Globus pallidus (tissue), 1 donor: ENCODE measurements at regions not wholly inside any gene's neighbourhood (a gene's known extent, or its start where the extent isn't known, plus 50 kb on each side); places are given as distances from the start of the nearest gene placed in this dataset.
"Not testable (repeated sequence)": the region's sequence is repeated elsewhere in the genome, so short reads cannot be mapped to it uniquely, and the experiment has no call there.

ENCODE experiments used
- DNase-seq: peaks from one replicate; pipeline ENCODE4 v3.0.0-alpha.2; 2015; ENCODE audit warnings: low spot score

GRCh38 chr11:109043315-109043714 lies 378.4 kb downstream of the DDX10 start:
- no peak for DNase-seq

DNA sequence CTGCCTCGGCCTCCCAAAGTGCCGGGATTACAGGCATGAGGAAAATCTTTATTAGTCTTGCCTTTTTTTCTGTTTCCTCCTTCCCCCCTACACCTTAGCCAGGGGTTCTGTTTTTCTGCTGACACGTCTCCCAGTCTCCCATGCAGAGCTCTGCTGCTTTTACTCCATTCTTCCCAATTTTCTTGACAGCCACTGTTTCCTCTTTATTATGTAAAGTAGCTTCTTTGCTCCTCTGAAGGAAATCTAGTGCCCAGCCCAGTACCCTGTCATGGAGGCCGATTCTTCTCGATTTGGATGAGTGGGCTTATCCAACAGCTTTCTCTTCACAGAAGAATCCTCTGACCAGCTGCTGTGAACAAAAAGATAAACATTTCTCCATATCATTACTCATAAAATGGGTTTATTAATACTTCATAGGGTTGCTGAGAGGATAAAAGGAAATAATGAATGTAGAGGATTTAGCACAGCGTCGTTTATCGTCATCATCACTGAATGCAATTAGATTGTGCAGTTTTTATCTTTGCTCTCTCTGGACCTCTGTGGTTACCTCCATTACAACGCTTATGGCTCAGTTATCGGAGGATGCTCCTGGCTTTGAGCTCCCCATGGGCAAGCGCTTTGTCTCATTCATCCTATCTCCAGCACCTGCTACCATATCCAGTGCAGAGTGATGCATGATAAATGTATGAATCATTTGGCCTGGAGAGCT lies 375.6 kb upstream of the C11orf87 start:
- DNase-seq: no peak

- no peak for DNase-seq
Measured at GRCh38 chr11:109048098-109048497, 373.9 kb upstream of the C11orf87 start.

DNA sequence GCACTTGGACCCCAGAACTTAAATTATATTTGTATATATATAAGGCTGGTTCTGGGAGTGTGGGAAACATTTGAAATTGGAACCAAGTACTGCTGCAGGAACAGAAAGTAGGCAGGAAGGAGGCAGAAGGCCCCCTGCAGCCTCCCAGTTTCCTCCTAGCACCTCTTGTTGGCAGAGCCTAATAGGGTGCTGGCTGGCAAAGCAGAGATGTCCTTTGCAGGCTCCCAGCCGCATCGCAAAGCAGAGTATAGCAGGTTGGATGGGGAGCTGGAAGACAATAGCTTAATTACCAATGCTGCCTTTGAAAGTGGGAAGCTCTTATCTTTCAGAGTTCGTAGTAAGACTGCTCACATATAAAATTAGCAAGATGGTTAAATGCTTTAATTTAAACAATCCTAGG lies 370.8 kb upstream of the C11orf87 start:
- no peak for DNase-seq

DNA sequence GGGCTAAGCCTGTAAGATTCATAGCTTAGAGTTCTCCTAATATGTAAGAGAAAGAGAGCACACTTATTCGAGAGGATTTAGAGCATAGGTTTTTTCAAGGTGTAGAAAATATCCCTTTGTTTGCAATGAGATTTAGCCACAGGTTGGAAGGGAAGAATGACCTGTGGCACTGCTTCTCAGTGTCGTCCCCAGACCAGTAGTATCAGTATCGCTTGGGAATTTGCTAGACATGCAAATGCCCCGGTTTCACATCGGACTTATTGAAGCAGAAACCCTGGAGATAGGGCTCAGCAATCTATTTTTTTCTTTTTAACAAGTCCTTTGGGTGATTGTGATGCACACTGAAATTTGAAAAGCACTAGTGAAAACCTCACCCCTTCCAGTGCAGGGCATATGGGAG lies 362.6 kb upstream of the C11orf87 start:
- no peak for DNase-seq

GRCh38 chr11:109061394-109061793 lies 360.6 kb upstream of the C11orf87 start:
- no peak for DNase-seq

- DNase-seq: no peak
Measured at GRCh38 chr11:109062445-109062844, 359.5 kb upstream of the C11orf87 start.

DNA sequence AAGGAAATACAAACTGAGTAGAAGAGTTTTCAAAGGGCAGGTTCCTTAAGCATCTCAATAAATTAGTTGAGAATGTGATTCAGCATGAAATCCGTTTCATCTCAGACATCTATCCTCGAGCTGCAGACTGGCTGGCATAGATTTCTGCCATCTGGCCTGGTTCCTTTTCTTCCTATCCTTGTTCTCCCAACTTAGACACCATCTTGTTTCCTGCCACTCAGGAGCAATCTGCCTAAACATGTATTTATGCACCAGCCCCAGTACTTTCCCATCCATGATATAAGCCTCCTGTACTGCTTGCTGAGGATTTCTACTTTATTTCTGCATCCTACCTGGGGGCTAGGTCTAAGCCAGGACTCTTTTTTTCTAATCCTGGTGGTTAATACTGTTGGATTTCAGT lies 359.1 kb upstream of the C11orf87 start:
- no peak for DNase-seq

- DNase-seq: not testable (repeated sequence)
Measured at GRCh38 chr11:109064618-109065311, 357.2 kb upstream of the C11orf87 start.

DNA sequence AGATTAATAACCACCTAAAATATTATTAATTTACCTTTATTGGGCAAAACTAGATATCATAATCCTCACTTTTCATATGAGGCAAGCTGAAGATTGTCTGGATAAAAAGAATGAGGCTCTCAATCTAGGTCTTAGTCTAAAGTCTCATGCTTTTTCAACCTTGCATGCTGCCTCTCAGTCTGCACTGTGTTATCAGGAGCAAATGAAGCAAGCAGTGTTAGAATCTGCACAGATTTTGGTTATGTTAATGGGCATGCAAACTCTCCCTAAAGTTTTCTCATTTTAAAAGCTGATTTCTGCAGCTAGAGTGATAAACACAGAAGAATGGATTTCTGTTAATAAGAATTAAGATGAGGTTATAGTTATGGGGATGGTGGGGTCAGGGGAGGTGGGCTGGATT lies 350.7 kb upstream of the C11orf87 start:
- DNase-seq: no peak

DNA sequence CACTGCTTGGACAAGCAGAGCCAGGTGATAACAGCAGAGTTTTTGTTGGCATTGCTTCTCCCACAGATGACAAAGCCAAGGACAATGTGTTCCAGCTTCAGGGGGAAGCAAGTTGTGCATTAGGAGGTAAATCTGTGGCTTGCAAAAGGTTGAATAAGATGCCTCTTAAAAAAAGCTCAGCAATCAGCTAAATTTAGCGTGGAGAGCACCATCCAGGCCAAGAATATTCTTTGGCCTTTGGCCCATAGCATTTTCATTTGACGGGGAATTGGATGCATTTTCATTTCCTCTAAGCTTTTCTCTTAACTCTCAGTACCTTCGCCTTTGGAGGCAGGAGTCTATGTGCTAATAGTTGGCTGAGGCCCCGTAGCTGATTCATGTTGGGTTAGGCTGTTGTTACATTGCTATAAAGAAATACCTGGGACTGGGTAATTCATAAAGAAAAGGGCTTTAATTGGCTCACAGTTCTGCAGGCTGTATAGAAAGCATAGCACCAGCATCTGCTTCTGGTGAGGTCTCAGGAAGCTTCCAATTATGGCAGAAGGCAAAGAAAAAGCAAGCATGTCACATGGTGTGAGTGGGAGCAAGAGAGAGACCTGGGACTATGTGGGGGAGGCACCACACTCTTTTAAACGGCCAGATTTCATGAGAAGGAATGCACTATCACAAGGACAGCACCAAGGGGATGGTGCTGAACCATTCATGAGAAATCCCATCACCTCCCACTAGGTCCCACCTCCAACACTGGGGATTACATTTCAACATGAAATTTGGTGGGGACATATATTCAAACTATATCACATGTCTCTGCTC lies 350.1 kb upstream of the C11orf87 start:
- DNase-seq: no peak

DNA sequence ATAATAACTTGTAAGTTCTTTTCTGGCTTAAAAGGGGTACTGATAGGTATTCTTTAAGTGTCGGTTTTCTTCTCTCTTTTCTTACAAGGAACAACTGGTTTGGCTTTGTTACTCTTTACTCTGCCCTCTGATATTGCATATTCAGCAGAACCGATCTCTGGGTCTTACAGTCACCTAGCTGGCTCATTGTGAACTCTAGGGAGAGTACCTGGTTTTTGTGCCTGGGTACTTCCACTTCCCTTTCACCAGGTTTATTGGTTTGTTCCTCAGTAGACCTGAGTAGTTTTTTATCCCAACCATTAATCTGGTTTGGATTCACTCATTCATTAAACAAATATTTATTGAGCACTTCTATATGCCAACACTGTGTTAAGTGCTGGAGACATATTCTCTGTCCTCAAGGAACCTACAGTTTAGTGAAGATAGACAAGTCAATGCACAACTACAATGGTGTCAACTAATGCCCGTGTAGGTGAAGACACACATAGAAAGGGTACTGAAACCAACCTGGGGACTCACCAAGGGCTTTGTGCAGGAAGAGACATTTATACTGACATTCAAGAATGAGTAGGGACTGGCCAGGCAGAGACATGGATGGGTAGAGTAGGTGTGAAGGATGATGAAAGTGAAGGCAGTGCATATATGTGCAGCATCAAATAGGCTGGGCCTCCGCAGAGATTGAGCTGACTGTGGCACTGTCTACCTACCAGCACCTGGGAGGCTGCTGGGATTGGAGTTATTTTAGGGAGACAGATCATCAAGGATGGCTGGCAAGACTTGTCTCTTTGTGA lies 348.8 kb upstream of the C11orf87 start:
- DNase-seq: no peak

DNA sequence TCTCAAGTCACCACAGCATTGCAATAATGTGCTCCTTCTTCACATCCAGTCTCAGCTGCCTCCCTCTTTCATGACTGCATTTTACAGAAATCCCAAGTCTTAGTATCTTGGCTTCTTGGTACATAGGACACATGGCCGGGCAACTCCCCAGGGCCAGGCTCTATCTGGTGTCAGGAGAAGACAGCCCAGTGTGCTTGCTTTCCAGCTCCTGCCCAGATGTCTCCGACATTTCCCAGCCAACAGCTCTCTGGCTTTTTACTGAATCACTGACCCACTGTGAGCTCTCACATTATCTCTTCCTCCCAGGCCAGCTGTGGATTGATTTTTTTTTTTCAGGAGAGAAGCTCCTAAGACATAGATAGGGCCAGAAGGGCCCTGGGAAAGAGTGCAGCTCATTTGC lies 346.0 kb upstream of the C11orf87 start:
- DNase-seq: no peak

DNA sequence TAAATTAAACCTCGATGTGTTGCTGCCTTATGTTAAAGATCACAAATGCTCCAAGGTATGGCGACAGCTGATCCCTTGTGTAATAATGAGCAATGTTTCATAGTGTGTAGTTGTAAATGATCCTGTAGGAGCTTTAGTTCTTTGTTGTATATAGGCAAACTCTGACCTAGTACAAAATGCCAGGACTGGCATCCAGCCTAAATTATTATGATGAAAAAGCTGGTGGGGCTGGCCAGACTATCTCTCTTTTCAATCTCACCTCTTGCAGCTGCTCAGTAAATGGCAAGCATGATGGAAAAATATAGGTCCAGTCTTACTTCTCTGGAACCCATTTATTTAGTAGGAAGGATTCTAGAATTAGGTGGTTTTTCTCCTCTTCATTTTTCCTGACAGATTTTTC lies 345.1 kb upstream of the C11orf87 start:
- no peak for DNase-seq

GRCh38 chr11:109077291-109077920 lies 344.6 kb upstream of the C11orf87 start:
- no peak for DNase-seq

GRCh38 chr11:109085708-109086373 lies 336.1 kb upstream of the C11orf87 start:
- DNase-seq: no peak

DNA sequence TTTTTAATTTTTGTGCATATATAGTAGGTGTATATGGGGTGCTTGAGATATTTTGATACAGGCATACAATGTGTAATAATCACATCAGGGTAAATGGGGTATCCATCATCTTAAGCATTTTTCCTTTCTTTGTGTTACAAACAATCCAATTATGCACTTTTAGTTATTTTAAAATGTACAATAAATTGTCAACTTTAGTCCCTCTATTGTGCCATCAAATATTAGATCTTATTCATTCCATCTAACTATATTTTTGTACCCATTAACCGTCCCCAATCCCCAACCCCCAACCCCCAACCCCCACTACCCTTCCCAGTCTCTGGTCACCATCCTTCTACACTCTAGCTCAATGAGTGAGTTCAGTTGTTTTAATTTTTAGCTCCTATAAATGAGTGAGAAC lies 335.1 kb upstream of the C11orf87 start:
- DNase-seq: no peak

- no peak for DNase-seq
Measured at GRCh38 chr11:109088086-109088485, 333.9 kb upstream of the C11orf87 start.

DNA sequence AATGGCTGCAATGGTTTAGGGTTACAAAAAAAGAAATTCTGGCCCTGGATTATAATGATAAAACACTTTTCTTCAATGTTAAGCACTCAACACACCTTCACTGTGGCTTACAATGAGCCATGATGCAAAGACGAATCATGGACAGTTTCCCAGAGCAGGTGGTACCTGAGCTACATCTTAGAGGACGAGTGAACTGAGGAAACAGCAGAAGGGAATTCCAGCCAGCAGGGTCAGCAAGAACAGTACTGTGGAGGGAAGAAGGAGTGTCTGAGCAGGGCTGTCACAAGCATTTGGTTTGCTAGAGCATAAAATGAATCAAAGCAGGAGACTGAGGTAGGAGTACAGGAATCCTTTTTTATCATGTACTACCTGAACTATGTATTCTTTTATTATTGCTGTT lies 332.8 kb upstream of the C11orf87 start:
- DNase-seq: no peak

DNA sequence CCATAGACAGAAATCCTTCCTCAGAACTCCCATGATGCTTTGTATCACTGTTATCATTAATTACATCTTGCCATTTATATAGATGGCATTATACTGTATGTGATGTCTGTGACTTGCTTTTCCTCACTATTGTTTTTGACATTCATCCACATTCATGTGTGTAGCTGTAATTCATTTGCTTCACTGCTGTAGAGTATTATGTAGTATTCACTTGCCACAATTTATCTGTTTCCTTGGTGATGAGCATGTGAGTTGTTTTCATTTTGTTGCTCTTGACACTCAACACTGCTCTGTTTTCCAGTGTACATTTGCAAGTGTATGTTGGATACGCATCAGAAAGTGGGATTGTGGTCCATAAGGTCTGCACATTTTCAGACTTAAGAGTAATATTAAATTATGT lies 328.6 kb upstream of the C11orf87 start:
- no peak for DNase-seq

DNA sequence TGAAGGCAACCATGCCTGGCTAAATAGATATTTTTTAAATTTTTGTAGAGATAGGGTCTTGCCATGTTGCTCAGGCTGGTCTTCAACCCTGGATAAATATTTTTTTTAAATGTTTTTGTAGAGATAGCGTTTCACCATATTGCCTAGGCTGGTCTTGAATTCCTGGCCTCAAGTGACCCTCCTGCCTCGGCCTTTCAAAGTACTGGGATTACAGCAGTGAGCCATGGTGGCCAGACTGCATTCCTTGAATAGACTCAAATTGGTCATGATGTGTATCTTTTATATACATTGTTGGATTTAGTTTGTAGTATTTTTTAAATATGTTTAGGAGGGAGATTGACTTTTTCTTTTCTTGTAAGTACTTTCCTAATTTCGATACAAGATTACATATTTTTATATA lies 325.7 kb upstream of the C11orf87 start:
- no peak for DNase-seq
